ENCODE measurements at regions not wholly inside any gene's neighbourhood (a gene's known extent, or its start where the extent isn't known, plus 50 kb on each side); places are given as distances from the start of the nearest gene placed in this dataset.

- TF ChIP-seq POLR2A (IDR thresholded peaks at IDR 0.05) (no peak), CTCF (IDR thresholded peaks at IDR 0.05) (no peak), POLR2AphosphoS5 (IDR thresholded peaks at IDR 0.05) (no peak)
Measured at GRCh38 chr20:50309280-50309763, 118.7 kb downstream of the CEBPB start.
